Lower leg skin (tissue), 3 donors: ENCODE measurements at regions not wholly inside any gene's neighbourhood (a gene's known extent, or its start where the extent isn't known, plus 50 kb on each side); places are given as distances from the start of the nearest gene placed in this dataset.

ENCODE experiments used
- CTCF ChIP-seq, 3 donors: fragments of 450-650 bp; IDR thresholded peaks; one replicate each; pipeline ENCODE4 v1.5.1; 2016; ENCODE audit warnings: antibody characterized with exemption in 3 of 3, mild to moderate bottlenecking in 3 of 3, moderate library complexity in 2 of 3
- POLR2A ChIP-seq, 2 donors: fragments of 450-650 bp; IDR thresholded peaks; one replicate each; pipeline ENCODE4 v1.6.1; 2016 to 2017; ENCODE audit warnings: antibody characterized with exemption in 2 of 2, mild to moderate bottlenecking in 1 of 2, moderate library complexity in 1 of 2

DNA sequence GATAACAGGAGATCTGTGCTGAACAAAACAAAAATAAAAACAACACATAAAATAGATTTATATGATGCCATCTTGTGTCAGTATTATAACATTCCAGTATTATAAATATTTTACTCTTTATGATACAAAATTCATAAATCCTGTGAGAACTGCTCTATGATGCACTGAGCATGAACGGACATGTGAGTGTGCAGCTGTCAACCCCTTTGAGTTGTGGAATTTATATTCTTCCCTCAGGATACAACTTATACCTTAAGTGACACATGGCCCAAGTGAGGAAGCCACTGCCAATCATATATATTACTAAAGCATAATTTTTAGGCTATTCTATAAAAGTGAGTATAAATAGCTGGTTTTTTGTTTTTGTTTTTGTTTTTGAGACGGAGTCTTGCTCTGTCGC is 116.0 kb upstream of the OR13F1 start:
- TF ChIP-seq CTCF (IDR thresholded peaks at IDR 0.05) (no peak), POLR2A (IDR thresholded peaks at IDR 0.05) (no peak)
